HG03095 (cell line): ENCODE measurements at regions not wholly inside any gene's neighbourhood (a gene's known extent, or its start where the extent isn't known, plus 50 kb on each side); places are given as distances from the start of the nearest gene placed in this dataset.

ENCODE experiments used
- ATAC-seq: cut with Tn5 transposase; IDR thresholded peaks from one replicate; pipeline ENCODE4 v1.9.1; 2021; ENCODE audit warnings: moderate library complexity; ENCODE audit not compliant: unreplicated experiment

GRCh38 chr4:35246493-35246892 is 997.8 kb downstream of the ARAP2 start:
- ATAC-seq, result no peak

GRCh38 chr4:35247047-35247446 is 997.3 kb downstream of the ARAP2 start:
- ATAC-seq, result no peak

- ATAC-seq, result no peak
Observed at GRCh38 chr4:35250331-35250730, 994.0 kb downstream of the ARAP2 start.

- ATAC-seq, result no peak
Observed at GRCh38 chr4:35250761-35251160, 993.6 kb downstream of the ARAP2 start.

GRCh38 chr4:35252071-35252470 is 992.2 kb downstream of the ARAP2 start:
- ATAC-seq, result no peak

DNA sequence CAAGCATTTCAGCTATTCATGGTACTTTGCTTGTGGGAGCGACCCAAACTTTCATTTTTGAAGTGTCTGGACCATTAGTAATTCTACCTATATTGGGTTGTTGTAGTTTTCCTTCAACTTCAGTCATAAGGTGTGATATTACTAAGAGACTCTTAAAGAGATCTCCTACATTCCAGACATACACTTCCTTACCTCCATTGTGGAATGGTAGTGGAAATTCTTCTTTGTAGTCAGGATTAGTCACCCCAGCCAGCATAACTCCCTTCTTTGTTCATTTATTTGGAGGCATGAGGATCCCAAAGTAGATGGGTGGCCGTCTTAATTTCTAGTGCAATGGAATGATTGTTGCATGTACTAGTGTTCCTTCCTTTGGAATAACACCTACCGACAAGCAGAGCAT is 991.4 kb downstream of the ARAP2 start:
- no peak for ATAC-seq

- ATAC-seq, result no peak
Observed at GRCh38 chr4:35253331-35253730, 991.0 kb downstream of the ARAP2 start.

- no peak for ATAC-seq
Observed at GRCh38 chr4:35286434-35286833, 957.9 kb downstream of the ARAP2 start.

DNA sequence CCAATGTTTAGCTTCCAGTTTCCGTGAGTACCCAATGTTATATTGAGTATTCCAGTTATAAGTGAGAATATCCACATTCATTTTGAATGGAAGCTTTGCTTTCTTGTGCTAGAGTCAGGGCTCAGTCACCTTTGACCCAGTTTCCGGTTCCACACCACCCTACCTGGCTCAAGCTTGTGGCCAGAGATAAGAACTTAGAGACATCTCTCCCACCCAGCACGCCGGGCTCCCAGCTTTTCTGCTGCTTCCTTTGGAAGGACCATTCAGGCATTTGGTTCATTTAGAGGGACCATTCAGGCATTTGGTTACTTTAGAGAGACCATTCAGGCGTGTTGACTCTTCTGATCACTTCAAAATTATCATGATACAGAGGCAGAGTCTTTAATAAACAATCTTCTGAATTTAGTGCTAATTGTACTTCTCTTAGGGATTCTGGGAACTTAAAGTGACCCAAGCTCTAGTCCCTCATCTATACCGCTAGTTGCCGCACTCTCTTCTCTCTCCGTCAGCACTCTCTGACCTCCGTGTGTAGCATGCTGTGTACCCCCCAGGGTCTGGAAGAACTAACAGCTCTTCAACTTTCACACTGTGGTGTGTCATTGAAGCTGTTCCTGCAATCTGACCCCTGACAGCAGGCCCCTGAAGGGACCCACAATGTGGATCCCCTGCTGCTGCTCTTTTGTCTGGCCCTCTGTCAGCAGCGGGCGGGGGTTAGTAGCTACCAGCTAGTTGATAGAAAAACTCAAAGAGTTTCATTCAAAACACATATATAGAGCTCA is 943.1 kb downstream of the ARAP2 start:
- no peak for ATAC-seq

DNA sequence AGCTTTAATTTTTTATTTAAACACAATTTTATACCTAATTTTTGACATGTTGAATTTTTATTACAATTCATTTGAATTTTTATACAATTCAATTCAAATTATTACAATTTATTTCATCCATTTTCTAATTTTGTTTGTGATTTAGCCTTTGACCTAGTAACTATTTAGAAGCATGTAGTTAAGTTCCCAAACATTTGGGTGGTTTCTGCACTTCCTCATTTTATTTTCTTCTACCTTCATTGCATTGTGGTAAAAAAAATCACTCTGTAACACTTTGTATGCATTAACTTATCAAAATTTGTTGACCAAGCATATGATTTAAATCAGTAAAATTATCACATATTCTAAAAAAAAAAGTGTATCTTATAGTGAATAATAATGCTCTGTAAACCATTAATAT is 928.9 kb downstream of the ARAP2 start:
- ATAC-seq, result no peak

DNA sequence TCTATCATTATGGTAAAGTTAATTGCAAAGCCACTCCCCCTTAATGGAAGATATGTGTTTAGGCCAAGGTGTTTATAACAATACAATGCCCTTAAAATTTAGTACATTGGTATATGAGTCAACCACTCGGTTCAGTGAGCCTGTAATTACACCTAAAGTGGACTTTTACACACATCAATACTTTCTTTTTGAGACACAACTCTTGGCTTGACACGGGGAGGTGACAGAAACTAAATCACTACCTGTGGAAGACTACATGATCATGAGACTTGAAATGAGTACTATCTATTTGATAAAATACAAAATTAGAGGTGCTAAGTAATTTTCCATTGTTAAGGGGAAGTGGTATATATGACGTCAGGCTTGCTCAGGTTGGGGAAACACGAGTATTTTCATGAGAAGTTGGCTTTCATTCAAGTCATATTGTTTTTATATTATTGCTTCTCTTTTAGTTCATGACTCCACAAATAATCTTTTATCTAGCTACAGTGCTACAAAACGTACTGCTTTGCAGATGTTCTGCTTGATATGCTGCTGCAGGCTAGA is 918.3 kb downstream of the ARAP2 start:
- no peak for ATAC-seq

DNA sequence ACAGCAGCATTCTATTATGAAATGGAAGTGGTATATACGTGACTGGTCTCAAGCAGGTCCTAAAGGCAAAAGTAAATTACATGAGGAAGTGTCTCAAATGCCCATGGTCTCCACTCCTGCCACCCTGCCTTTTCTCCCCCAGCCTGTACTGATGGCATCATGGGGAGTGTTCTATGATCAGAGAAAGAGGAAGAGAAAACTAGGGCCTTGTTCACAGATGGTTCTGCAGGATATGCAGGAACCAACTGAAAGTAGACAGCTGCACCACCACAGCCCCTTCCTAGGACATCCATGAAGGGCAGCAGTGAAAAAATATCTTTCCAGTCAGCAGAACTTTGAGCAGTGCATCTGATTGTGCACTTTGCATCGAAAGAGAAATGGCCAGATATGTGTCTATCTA is 901.5 kb downstream of the ARAP2 start:
- no peak for ATAC-seq

DNA sequence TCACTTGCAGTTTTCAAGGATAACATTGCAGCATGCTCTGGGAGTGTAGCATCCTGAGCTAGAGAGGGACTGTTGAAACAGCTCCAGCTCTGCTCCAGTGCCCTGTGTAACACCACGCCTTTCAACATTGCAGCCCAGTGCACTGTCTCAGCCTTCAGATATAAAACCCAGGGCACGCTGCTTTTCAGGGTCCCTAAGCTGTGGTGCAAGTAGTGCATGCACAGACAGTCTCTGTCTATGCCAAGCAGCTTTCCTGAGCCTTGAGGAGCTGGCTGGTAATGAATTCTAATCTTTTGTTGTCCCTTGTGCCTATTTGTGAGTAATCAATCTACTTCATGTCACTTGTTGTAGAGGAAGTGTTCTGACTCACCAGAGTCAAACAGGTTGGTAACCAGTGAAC is 897.0 kb downstream of the ARAP2 start:
- ATAC-seq, result no peak

DNA sequence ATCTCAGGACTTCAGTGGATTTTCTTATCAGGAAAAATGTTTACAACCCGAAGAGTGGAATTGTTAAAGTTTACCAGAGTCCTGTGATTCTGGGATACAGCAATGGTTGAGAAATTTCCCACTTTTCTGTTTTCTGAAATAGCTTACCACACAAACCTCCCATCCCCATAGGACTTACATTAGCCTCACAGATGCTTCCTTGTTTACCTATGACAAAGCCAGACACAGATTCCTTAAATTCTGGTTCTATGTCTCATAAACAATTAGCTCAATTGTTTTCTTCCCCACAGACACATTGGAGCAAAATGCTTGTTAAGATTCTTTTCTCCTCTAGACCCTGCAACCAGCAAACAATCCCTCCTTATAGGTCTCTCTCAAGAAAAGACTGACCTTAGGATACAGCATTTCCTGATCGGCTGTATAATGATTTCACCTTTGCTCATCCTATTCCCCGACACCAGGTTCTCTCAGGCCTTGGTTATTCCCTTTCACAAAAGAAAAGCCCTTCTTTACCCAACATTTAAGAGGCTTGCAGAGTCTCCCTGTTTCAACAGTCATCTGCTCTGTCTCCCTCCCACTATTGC is 886.2 kb downstream of the ARAP2 start:
- no peak for ATAC-seq

- ATAC-seq, result no peak
Observed at GRCh38 chr4:35364321-35364870, 879.9 kb downstream of the ARAP2 start.

GRCh38 chr4:35365186-35365585 is 879.1 kb downstream of the ARAP2 start:
- no peak for ATAC-seq

DNA sequence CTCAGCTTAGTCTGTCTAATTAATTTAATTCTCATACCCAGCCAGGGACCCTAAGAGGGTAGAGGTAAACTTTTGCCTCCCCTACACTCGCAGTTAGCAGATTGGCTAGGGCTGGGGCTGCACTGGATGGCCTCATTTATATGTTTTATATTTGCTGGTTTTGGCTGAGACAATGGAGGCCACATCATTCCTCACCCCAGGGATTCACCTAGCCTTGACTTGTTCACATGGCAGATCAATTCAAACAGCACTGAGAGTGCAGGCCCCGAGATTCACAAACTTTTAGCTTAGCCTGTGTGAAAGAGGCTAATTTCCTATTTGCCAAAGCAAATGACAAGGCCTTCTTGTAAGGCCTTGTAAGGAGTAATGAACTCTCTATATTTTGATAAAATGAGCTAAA is 844.4 kb downstream of the ARAP2 start:
- no peak for ATAC-seq

GRCh38 chr4:35423104-35423503 is 821.2 kb downstream of the ARAP2 start:
- ATAC-seq, result no peak

GRCh38 chr4:35447474-35447873 is 796.8 kb downstream of the ARAP2 start:
- ATAC-seq, result no peak

- no peak for ATAC-seq
Observed at GRCh38 chr4:35459045-35459444, 785.3 kb downstream of the ARAP2 start.

- no peak for ATAC-seq
Observed at GRCh38 chr4:35461931-35462659, 782.2 kb downstream of the ARAP2 start.
